Heart left ventricle (tissue), 13 donors: ENCODE measurements at regions not wholly inside any gene's neighbourhood (a gene's known extent, or its start where the extent isn't known, plus 50 kb on each side); places are given as distances from the start of the nearest gene placed in this dataset.

Experiments used
- CTCF ChIP-seq, 12 donors: fragments of 200-600 bp; sonication (generic) in 4 of 12; IDR thresholded peaks; one replicate each; pipeline versions ENCODE4 v1.5.0 to v1.8.0; 2018 to 2022; ENCODE audit warnings: antibody characterized with exemption in 12 of 12, mild to moderate bottlenecking in 5 of 12
- POLR2A ChIP-seq, 2 donors: fragments of 450-650 bp; IDR thresholded peaks; one replicate each; pipeline ENCODE4 v1.6.1; 2017; ENCODE audit warnings: antibody characterized with exemption in 2 of 2, mild to moderate bottlenecking in 2 of 2, moderate library complexity in 2 of 2
- donor health status: ischemic (EF 13 %, LVEDD 7.1; RV severe dilation, severe dysfunction).
- donor health status: DM: no; HTN: yes; CAD: no.
- donor health status: DM: no; HTN: no; CAD: no.
- donor health status: ischemic (EF 25% LVEDD 6.9; RV normal size, moderate dysfunction).
- donor health status: ischemic (EF 25% LVEDD 5.7; RV mildly dilated, moderate dysfunction).
- donor health status: ischemic (EF 35%, LVEDD 5.7; RV mildly dilated, moderate dysfunction).
- donor health status: nonischemic (EF 11% LVEDD 7.7; RV severe dilation, severe dysfunction).
- donor health status: DM: yes; HTN: yes; CAD: no.
- donor health status: PGD.
- donor health status: ischemic (EF 29% LVEDD 5.4; RV normal size, mild dysfunction).
- donor health status: nonischemic (EF 23%, LVEDD 6.1; RV moderate dilation, normal function).

- TF ChIP-seq CTCF (IDR thresholded peaks at IDR 0.05) = no peak
- no peak for TF ChIP-seq POLR2A (IDR thresholded peaks at IDR 0.05)
Observed at GRCh38 chr4:81914623-81915022, 442.9 kb upstream of the RASGEF1B start.
